T-helper 1 cell treated with Interleukin-12 subunit alpha and Interleukin-12 subunit beta and Interleukin-4 antibody, amounts not matched to agents 30 μg/mL and 1 μg/mL, for 36 hours (primary cell): ENCODE measurements at regions not wholly inside any gene's neighbourhood (a gene's known extent, or its start where the extent isn't known, plus 50 kb on each side); places are given as distances from the start of the nearest gene placed in this dataset.

ENCODE experiments used
- H3K27ac Mint-ChIP-seq: one replicate; pipeline ENCODE4 v1.8.0; 2021; ENCODE audit warnings: mild to moderate bottlenecking, mixed read lengths
- H3K27me3 Mint-ChIP-seq: one replicate; pipeline ENCODE4 v1.8.0; 2021; ENCODE audit warnings: low read depth, mixed read lengths
- H3K36me3 Mint-ChIP-seq: one replicate; pipeline ENCODE4 v1.8.0; 2021; ENCODE audit warnings: low read depth, mixed read lengths
- H3K4me1 Mint-ChIP-seq: one replicate; pipeline ENCODE4 v1.8.0; 2021; ENCODE audit warnings: low read depth, mixed read lengths
- H3K4me3 Mint-ChIP-seq: one replicate; pipeline ENCODE4 v1.8.0; 2021; ENCODE audit warnings: mild to moderate bottlenecking, moderate library complexity, mixed read lengths
- H3K9me3 Mint-ChIP-seq: one replicate; pipeline ENCODE4 v1.8.0; 2021; ENCODE audit warnings: mixed read lengths

GRCh38 chrX:109830704-109831206 is 97.7 kb upstream of the ACSL4 start:
- no peaks in the 10 kb centered on the region for H3K27me3 Mint-ChIP-seq
- no peaks in the 10 kb centered on the region for H3K9me3 Mint-ChIP-seq
- no peaks in the 10 kb centered on the region for H3K36me3 Mint-ChIP-seq
- H3K4me3 Mint-ChIP-seq = no peak overlapping the region
- no peaks in the 10 kb centered on the region for H3K4me1 Mint-ChIP-seq
- H3K27ac Mint-ChIP-seq = no peak overlapping the region

DNA sequence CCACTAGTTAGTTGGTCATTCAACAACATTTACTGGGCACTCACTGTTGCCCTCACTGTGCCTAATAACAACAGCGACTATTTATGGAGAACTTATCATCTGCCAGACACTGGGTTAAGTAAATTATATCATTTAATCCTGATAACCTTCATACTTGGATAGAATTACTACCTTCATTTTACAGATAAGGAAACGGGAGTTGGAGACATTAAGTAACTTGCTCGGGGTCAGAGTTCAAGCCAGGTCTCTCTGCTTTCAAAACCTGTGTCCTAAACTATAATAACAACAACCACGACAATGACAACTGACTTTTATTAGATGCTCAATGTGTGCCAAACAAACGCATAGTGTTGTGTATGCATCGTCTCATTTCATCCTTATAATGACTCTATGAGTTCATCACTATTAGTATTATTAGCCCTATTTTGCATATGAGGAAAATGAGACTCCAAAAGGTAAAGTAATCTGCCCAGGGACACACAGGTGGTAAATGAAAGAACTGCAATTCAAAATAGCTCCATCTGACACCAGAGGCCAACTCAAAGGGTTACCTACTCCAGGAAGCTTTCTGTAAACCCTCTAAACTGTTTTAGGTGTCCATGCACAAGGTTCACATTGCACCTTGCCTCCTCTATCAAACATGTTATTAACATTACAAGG is 98.4 kb upstream of the ACSL4 start:
- H3K4me1 Mint-ChIP-seq = no peaks in the 10 kb centered on the region

GRCh38 chrX:109839694-109840567 is 106.9 kb upstream of the ACSL4 start:
- Mint-ChIP-seq H3K36me3 (no peaks in the 10 kb centered on the region), H3K4me3 (no peak overlapping the region), H3K27ac (no peak overlapping the region), H3K4me1 (peaks cover 2% of the 10 kb centered on the region), H3K9me3 (peaks cover 5% of the 10 kb centered on the region), H3K27me3 (no peaks in the 10 kb centered on the region)

More for the DNA sequence above, 98.4 kb upstream of the ACSL4 start:
- Mint-ChIP-seq H3K27ac (no peak overlapping the region), H3K9me3 (no peaks in the 10 kb centered on the region), H3K27me3 (no peaks in the 10 kb centered on the region), H3K36me3 (no peaks in the 10 kb centered on the region), H3K4me3 (no peak overlapping the region)

DNA sequence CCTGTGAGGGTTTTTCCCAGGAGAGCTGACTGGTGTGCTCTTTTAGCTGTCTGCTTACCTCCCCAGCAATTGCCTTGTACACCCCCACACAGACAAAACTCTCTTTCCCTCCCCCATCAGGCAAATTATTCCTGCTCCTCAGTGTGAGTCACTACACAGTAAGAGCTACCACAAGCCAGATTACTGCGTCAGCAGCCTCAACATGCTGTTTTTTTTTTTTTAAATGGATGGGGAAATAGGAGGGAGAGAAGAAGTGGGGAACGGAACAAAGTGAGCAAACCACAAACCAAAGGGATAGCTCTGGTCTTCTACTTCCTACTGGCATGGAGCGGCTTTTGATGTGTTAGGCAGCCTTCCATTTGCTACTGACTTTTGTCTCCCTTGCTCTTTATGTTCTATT is 107.5 kb upstream of the ACSL4 start:
- Mint-ChIP-seq H3K9me3 (peaks cover 5% of the 10 kb centered on the region), H3K4me3 (no peak overlapping the region), H3K4me1 (peaks cover 2% of the 10 kb centered on the region)

GRCh38 chrX:109841257-109841656 is 108.2 kb upstream of the ACSL4 start:
- H3K27me3 Mint-ChIP-seq = no peaks in the 10 kb centered on the region
- no peak overlapping the region for H3K27ac Mint-ChIP-seq
- H3K4me1 Mint-ChIP-seq = peaks cover 2% of the 10 kb centered on the region
- H3K36me3 Mint-ChIP-seq = no peaks in the 10 kb centered on the region
- peaks cover 5% of the 10 kb centered on the region for H3K9me3 Mint-ChIP-seq
- no peak overlapping the region for H3K4me3 Mint-ChIP-seq

More for the DNA sequence above, 107.5 kb upstream of the ACSL4 start:
- H3K36me3 Mint-ChIP-seq = no peaks in the 10 kb centered on the region
- H3K27ac Mint-ChIP-seq = no peak overlapping the region
- no peaks in the 10 kb centered on the region for H3K27me3 Mint-ChIP-seq

DNA sequence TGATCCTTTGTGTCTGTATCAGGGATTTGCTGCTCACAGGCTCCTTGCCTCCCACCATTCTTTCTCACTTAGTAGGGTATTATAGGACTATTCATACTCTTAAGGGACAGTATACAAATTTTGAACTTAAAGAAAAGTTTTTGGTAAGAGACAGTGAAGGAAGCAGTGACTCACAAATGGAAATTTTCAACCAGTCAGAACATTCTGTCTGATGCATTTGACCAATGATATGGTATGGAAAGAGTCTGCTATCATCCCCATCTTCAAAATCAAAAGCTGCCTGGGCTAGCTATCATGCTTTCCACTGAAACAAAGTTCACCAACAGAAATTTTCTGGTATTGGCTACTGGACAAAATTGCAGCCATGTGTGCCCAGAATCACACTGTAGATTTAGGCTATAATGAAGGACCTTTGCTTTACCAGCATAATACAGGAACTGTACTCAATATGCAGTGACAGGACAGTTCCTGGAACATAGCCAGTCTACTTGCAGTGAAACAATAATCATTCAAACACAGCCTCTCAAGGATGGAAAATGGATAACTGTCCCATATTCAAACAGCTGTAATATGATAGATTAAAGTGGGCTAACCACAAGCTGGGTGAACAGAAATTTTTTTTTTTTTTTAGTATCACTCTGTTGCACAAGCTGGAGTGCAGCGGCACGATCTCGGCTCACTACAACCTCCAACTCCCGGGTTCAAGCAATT is 109.0 kb upstream of the ACSL4 start:
- Mint-ChIP-seq H3K4me3 (no peak overlapping the region), H3K27ac (no peak overlapping the region), H3K36me3 (no peaks in the 10 kb centered on the region), H3K9me3 (no peaks in the 10 kb centered on the region), H3K4me1 (peaks cover 2% of the 10 kb centered on the region), H3K27me3 (no peaks in the 10 kb centered on the region)

DNA sequence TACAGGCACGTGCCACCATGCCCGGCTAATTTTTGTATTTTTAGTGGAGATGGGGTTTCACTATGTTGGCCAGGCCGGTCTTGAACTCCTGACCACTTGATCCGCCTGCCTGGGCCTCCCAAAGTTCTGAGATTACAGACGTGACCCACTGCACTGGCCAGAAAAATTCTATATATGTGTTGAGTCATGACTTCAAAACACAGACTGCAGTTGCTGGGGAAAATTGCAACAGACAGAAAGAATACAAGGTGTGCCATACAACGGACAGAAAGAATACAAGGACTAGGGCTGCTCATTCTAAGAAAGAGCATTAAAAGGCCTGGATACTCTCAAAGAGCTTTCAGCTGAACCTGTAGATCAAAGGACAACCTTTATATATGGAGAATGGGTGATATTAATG is 109.6 kb upstream of the ACSL4 start:
- H3K4me1 Mint-ChIP-seq = peaks cover 4% of the 10 kb centered on the region
- no peaks in the 10 kb centered on the region for H3K9me3 Mint-ChIP-seq
- no peaks in the 10 kb centered on the region for H3K36me3 Mint-ChIP-seq

GRCh38 chrX:109843963-109844751 is 111.1 kb upstream of the ACSL4 start:
- Mint-ChIP-seq H3K27me3 (no peaks in the 10 kb centered on the region), H3K4me1 (peaks cover 4% of the 10 kb centered on the region), H3K27ac (no peak overlapping the region), H3K9me3 (no peaks in the 10 kb centered on the region), H3K4me3 (no peak overlapping the region), H3K36me3 (no peaks in the 10 kb centered on the region)

More for the DNA sequence above, 109.6 kb upstream of the ACSL4 start:
- Mint-ChIP-seq H3K27me3 (no peaks in the 10 kb centered on the region), H3K4me3 (no peak overlapping the region), H3K27ac (no peak overlapping the region)

DNA sequence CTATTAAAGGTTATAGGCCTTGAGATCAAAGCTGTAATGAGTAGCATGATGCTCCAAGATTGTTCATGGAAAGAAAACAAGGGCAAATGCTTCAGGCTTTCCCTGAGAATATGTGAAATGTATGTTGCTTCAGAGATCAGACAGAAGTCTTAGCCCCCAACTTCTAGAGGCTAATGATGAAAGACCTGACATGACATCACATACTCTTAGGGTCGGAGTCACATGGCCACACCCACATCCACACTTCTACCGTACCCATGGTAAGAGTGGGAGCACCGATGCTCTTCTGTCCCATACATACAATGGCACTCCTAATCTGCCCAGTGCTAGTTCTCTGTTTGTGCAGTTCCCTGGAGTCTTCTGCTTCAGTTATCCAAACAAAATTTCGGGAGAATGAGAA is 111.9 kb upstream of the ACSL4 start:
- H3K27me3 Mint-ChIP-seq = no peaks in the 10 kb centered on the region
- H3K4me3 Mint-ChIP-seq = no peak overlapping the region
- no peaks in the 10 kb centered on the region for H3K9me3 Mint-ChIP-seq
- no peaks in the 10 kb centered on the region for H3K36me3 Mint-ChIP-seq
- no peak overlapping the region for H3K27ac Mint-ChIP-seq
- peaks cover 4% of the 10 kb centered on the region for H3K4me1 Mint-ChIP-seq

GRCh38 chrX:109845996-109846395 is 112.9 kb upstream of the ACSL4 start:
- Mint-ChIP-seq H3K27ac (no peak overlapping the region), H3K9me3 (no peaks in the 10 kb centered on the region), H3K4me1 (peaks cover 4% of the 10 kb centered on the region), H3K36me3 (no peaks in the 10 kb centered on the region), H3K4me3 (no peak overlapping the region), H3K27me3 (no peaks in the 10 kb centered on the region)

DNA sequence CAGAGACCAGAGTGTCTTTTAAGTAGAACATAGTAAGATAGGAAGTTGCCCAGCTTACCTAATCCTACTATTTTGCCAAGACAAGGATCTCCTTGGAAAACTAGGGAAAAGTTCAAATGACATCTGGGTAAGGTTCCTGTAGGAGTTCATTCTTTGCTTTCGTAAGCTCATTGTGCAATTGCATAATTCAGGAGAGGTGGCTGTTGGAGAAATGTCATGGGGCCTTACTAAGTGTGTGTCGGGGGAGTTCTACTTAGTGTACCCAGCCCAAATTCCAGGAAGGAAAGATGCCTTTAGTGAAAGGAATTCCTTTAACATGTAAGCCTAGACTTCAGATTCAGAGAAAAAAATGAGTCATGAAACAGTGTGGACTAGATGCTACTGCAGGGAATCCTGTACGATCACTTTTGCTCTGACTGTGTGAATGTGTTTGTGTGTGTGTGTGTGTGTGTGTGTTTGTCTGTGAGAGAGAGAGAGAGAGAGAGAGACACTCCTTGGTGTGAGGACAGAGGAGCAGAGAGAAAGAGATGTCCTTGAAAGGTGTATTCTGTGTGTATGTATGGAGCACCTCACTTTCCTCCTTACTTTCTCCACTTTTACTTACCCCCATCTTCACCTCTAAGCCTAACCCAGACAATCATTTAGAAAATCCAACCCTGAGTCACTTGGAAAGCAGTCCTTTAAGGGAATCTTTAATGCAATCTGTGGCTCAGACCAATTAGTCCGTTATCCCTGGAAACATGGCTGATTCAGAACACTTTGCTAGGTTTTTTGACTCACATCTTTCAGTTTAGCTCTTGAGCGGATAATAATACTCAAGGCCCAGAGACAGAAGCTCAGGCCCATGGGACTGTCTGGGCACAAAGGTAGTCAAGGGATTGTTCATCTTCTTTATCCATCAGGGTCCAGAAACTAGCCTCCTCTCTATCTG is 114.5 kb upstream of the ACSL4 start:
- H3K4me3 Mint-ChIP-seq = no peak overlapping the region
- H3K4me1 Mint-ChIP-seq = peaks cover 2% of the 10 kb centered on the region
- no peaks in the 10 kb centered on the region for H3K27me3 Mint-ChIP-seq
- H3K9me3 Mint-ChIP-seq = no peaks in the 10 kb centered on the region
- no peak overlapping the region for H3K27ac Mint-ChIP-seq
- no peaks in the 10 kb centered on the region for H3K36me3 Mint-ChIP-seq

- H3K4me1 Mint-ChIP-seq = peaks cover 2% of the 10 kb centered on the region
- no peaks in the 10 kb centered on the region for H3K36me3 Mint-ChIP-seq
- H3K27ac Mint-ChIP-seq = no peak overlapping the region
- H3K27me3 Mint-ChIP-seq = no peaks in the 10 kb centered on the region
- H3K9me3 Mint-ChIP-seq = no peaks in the 10 kb centered on the region
- H3K4me3 Mint-ChIP-seq = no peak overlapping the region
These were observed 115.5 kb upstream of the ACSL4 start for GRCh38 chrX:109848461-109849050.

GRCh38 chrX:109854096-109854495 is 121.0 kb upstream of the ACSL4 start:
- no peaks in the 10 kb centered on the region for H3K27me3 Mint-ChIP-seq
- no peak overlapping the region for H3K4me3 Mint-ChIP-seq
- no peaks in the 10 kb centered on the region for H3K9me3 Mint-ChIP-seq
- H3K27ac Mint-ChIP-seq = no peak overlapping the region
- H3K4me1 Mint-ChIP-seq = no peaks in the 10 kb centered on the region
- H3K36me3 Mint-ChIP-seq = no peaks in the 10 kb centered on the region
